Gastroesophageal sphincter (tissue), 4 donors: ENCODE measurements at regions not wholly inside any gene's neighbourhood (a gene's known extent, or its start where the extent isn't known, plus 50 kb on each side); places are given as distances from the start of the nearest gene placed in this dataset.

Experiments
- ATAC-seq: fragments of 150-250 bp; one replicate; pipeline ENCODE4 v1.9.1; 2016; ENCODE audit warnings: mild to moderate bottlenecking, moderate library complexity
- H3K27ac ChIP-seq, 4 donors: fragments of 200-600 bp; sonication (generic) in 3 of 4; 1 replicate in 3 of 4; 2 replicates in 1 of 4; pipeline ENCODE4 v1.5.1; 2016 to 2019
- H3K27me3 ChIP-seq: fragments of 200-600 bp; sonication (generic); one replicate; pipeline ENCODE4 v1.5.1; 2019
- H3K36me3 ChIP-seq, 2 donors: fragments of 200-600 bp; sonication (generic); one replicate each; pipeline ENCODE4 v1.5.1; 2019; ENCODE audit warnings: control low read depth in 1 of 2
- H3K4me1 ChIP-seq, 3 donors: fragments of 200-600 bp; sonication (generic); 1 replicate in 2 of 3; 2 replicates in 1 of 3; pipeline ENCODE4 v1.5.1; 2016 to 2019; ENCODE audit warnings: control low read depth in 2 of 3
- H3K4me3 ChIP-seq, 2 donors: fragments of 200-600 bp; sonication (generic); one replicate each; pipeline ENCODE4 v1.5.1; 2019; ENCODE audit warnings: mild to moderate bottlenecking in 1 of 2, moderate library complexity in 1 of 2
- H3K9me3 ChIP-seq, 3 donors: fragments of 200-600 bp; sonication (generic); one replicate each; pipeline ENCODE4 v1.5.1; 2017 to 2019; ENCODE audit warnings: control low read depth in 2 of 3
- EP300 ChIP-seq: sonication (generic); formaldehyde crosslinking; IDR thresholded peaks from one replicate; pipeline ENCODE4 v1.6.1; 2017; ENCODE audit warnings: antibody characterized with exemption, mild to moderate bottlenecking
- POLR2A ChIP-seq, 2 donors: fragments of 450-650 bp; IDR thresholded peaks; one replicate each; pipeline ENCODE4 v1.6.1; 2017; ENCODE audit warnings: antibody characterized with exemption in 2 of 2, mild to moderate bottlenecking in 2 of 2, moderate library complexity in 1 of 2
- POLR2AphosphoS5 ChIP-seq: sonication (generic); formaldehyde crosslinking; IDR thresholded peaks from one replicate; pipeline ENCODE4 v1.6.1; 2017; ENCODE audit warnings: antibody characterized with exemption
- WGBS, 2 donors: methylation state at CpG; one replicate each; pipeline ENCODE4 v1.1.5; 2018; ENCODE audit warnings: low coverage in 1 of 2; 5-methylcytosine and 5-hydroxymethylcytosine counted together
- TF ChIP-seq, protein P1 (sequence below), 4 experiments: fragments of 200-600 bp in 2 of 4; fragments of 450-650 bp in 2 of 4; sonication (generic) in 1 of 4; IDR thresholded peaks; one replicate each; pipeline ENCODE4 v1.5.1; 2017 to 2019; ENCODE audit warnings: antibody characterized with exemption in 4 of 4, mild to moderate bottlenecking in 2 of 4, moderate library complexity in 2 of 4

DNA sequence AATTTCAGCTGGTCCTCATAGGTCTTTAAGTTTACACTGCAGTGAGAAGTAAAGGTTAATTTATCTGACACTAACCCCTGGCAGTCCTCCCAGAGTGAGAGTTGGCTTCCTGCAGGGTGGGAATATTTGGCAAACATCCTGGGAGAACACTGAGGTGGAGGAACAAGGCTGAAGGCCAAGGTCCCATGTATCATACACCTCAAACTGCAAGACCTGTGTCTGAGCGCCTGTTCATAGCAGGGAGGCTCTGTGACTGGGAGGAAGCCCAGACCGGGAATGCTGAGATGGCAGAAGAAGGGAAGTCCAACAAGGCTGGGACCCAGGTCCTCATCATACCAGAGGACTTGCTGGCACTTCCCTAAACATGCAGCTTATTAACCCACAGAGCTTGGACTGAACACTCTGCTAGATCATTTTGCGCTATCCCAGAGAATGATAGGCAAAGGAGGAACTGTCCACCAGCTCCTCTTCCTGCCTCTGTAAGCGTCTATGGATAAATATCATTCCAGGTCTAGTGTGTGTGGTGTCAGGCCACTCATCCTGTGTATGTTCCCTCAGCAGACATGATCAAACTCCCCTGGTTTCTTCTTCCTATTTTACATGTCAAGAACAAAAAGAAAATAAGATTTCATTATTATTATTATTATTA is 199.6 kb upstream of the CNOT2 start:
- WGBS, 2 donors = 20 to 58% methylated on average over 1 to 3 of the region's 4 CpGs
- no peak overlapping the region for H3K4me3 ChIP-seq
- no peaks in the 10 kb centered on the region for H3K9me3 ChIP-seq
- H3K27ac ChIP-seq = no peak overlapping the region
- no peak for TF ChIP-seq POLR2AphosphoS5
- TF ChIP-seq POLR2A (IDR thresholded peaks at IDR 0.05) = no peak
- TF ChIP-seq EP300 = no peak
- TF ChIP-seq, protein P1, sequence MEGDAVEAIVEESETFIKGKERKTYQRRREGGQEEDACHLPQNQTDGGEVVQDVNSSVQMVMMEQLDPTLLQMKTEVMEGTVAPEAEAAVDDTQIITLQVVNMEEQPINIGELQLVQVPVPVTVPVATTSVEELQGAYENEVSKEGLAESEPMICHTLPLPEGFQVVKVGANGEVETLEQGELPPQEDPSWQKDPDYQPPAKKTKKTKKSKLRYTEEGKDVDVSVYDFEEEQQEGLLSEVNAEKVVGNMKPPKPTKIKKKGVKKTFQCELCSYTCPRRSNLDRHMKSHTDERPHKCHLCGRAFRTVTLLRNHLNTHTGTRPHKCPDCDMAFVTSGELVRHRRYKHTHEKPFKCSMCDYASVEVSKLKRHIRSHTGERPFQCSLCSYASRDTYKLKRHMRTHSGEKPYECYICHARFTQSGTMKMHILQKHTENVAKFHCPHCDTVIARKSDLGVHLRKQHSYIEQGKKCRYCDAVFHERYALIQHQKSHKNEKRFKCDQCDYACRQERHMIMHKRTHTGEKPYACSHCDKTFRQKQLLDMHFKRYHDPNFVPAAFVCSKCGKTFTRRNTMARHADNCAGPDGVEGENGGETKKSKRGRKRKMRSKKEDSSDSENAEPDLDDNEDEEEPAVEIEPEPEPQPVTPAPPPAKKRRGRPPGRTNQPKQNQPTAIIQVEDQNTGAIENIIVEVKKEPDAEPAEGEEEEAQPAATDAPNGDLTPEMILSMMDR (IDR thresholded peaks at IDR 0.05) = no peak
- H3K27me3 ChIP-seq = no peaks in the 10 kb centered on the region
- H3K36me3 ChIP-seq = no peaks in the 10 kb centered on the region
- peaks cover 0 to 22% (median 0%) of the 10 kb centered on the region in 3 donors for H3K4me1 ChIP-seq
- no peak for ATAC-seq

DNA sequence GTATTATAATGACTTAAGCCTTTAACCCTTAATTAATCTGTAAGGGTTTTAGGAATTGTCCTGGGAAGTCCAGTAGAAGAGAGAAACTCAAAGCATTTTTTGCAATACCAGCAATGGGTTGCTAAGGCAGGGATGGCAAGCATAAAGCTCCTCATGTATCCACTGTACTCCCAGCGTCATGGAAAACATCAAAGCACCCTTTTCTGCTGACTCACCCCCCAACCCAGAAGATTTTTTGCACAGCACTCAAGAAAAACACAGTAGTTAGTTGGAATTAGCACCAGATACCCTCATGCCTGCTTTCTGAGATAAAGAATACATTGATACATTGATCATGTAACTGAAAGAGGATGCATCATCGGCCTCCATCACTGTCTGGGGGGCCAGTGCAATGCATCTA is 199.1 kb upstream of the CNOT2 start:
- Histone ChIP-seq H3K4me3 (no peak overlapping the region), H3K27me3 (no peaks in the 10 kb centered on the region), H3K9me3 (no peaks in the 10 kb centered on the region), H3K27ac (no peak overlapping the region), H3K36me3 (no peaks in the 10 kb centered on the region), H3K4me1 (peaks cover 0 to 22% (median 0%) of the 10 kb centered on the region in 3 donors)
- TF ChIP-seq POLR2AphosphoS5 = no peak
- TF ChIP-seq POLR2A (IDR thresholded peaks at IDR 0.05) = no peak
- TF ChIP-seq EP300 = no peak
- TF ChIP-seq, protein P1 (IDR thresholded peaks at IDR 0.05) = no peak
- 90 to 93% methylated on average over 2 of the region's 2 CpGs for WGBS, 2 donors
- no peak for ATAC-seq

DNA sequence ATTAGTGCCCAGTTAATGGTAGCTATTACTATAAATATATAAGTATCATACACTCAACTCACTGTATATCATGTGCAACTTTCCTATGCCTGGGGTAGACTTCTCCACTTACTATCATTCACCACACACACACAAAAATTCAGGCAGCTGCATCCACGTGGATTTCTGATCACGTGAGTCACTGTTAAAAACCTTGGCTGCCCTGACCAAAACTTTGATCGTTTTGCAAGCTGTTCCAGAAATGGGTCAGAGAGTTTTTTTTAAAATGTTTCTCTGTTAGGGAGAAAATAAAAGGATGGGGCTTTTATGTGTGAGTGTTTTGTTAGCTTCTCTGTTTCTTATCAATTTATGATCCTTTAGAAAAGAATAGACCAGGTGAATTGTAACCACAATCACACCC is 198.2 kb upstream of the CNOT2 start:
- WGBS, 2 donors = 13 to 35% methylated on average over 3 of the region's 3 CpGs
- Histone ChIP-seq H3K4me1 (peaks cover 0 to 22% (median 0%) of the 10 kb centered on the region in 3 donors), H3K27me3 (no peaks in the 10 kb centered on the region), H3K4me3 (no peak overlapping the region), H3K36me3 (no peaks in the 10 kb centered on the region), H3K9me3 (no peaks in the 10 kb centered on the region), H3K27ac (no peak overlapping the region)
- no peak for TF ChIP-seq EP300
- TF ChIP-seq, protein P1 (IDR thresholded peaks at IDR 0.05) = no peak
- TF ChIP-seq POLR2AphosphoS5 = no peak
- no peak for TF ChIP-seq POLR2A (IDR thresholded peaks at IDR 0.05)
- ATAC-seq = no peak

DNA sequence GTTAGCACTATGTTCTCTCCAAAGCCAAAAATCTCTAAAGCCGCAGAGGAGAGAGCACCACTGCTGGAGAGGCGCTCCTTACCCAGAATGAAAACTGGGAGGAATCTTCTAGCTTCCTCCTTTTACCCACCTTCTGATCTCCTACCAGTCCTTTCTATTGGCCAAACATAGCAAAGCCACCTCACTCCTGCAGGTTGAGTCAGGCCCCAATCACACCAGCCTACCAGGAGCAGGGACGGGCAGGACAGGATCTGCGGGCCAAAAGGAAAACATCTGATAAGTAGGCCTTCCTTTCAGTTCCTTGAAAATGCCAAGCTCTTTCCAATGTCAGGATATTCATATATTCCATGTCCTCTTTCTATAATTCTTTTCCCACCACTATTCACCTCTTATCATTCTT is 197.7 kb upstream of the CNOT2 start:
- Histone ChIP-seq H3K4me3 (no peak overlapping the region), H3K4me1 (peaks cover 0 to 22% (median 0%) of the 10 kb centered on the region in 3 donors), H3K27ac (no peak overlapping the region), H3K27me3 (no peaks in the 10 kb centered on the region), H3K36me3 (no peaks in the 10 kb centered on the region), H3K9me3 (no peaks in the 10 kb centered on the region)
- ATAC-seq = no peak
- TF ChIP-seq POLR2A (IDR thresholded peaks at IDR 0.05) = no peak
- TF ChIP-seq, protein P1 (IDR thresholded peaks at IDR 0.05) = no peak
- TF ChIP-seq POLR2AphosphoS5 = no peak
- TF ChIP-seq EP300 = no peak
- 53 to 87% methylated on average over 3 of the region's 4 CpGs for WGBS, 2 donors

DNA sequence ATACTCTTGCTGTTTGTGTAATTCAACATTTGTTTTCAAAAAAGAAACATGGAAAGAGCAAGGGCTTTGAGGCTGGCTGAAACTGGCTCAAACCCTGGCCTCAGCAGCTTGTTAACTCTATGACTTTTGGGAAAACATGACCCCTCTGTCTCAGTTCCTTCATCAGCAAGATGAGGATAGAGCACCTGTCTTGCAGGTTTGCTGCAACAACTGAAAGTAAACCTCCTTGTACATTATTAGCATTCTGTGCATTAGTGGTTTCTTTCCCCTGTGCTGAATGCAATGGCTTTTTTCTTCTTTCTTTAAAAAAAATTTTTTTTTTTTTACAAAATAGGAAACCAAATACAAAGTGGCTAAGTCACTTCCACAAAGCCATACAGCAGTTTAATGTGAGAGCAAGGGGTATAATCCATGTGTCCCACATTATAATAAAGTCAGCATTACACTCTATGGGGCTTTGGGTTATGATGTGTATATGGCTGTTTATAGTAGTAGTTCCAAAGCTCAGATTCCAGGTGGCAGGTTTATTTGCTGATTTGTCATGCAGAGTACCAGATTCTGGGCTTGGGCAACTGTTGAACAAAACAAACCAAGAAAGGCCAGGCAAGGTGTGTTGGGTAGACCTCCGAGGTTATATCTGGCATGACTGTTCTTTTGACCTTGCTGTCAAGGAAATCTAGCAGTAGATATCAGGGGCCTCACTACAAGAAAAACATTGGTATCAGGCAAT is 194.5 kb upstream of the CNOT2 start:
- H3K9me3 ChIP-seq = no peaks in the 10 kb centered on the region
- ATAC-seq = no peak
- no peaks in the 10 kb centered on the region for H3K27me3 ChIP-seq
- H3K4me1 ChIP-seq = peaks cover 0 to 11% (median 0%) of the 10 kb centered on the region in 3 donors
- no peaks in the 10 kb centered on the region for H3K36me3 ChIP-seq
- H3K4me3 ChIP-seq = no peak overlapping the region
- H3K27ac ChIP-seq = no peak overlapping the region
- 67% methylated on average over 1 of the region's 1 CpG; no CpG with 5 or more reads in 1 of the 2 donors for WGBS, 2 donors
- no peak for TF ChIP-seq POLR2A (IDR thresholded peaks at IDR 0.05)
- TF ChIP-seq POLR2AphosphoS5 = no peak
- no peak for TF ChIP-seq EP300
- TF ChIP-seq, protein P1 (IDR thresholded peaks at IDR 0.05) = no peak
